Loucy (cell line): ENCODE measurements at regions not wholly inside any gene's neighbourhood (a gene's known extent, or its start where the extent isn't known, plus 50 kb on each side); places are given as distances from the start of the nearest gene placed in this dataset.

ENCODE experiments used
- CTCF ChIP-seq: fragments of 200-600 bp; sonication (generic); conservative IDR thresholded peaks from 2 replicates; pipeline ENCODE4 v1.5.1; 2014; ENCODE audit warnings: mild to moderate bottlenecking, antibody characterized with exemption, low read length
- EZH2phosphoT487 ChIP-seq: fragments of 200-600 bp; IDR thresholded peaks from 2 replicates; pipeline ENCODE4 v1.6.1; 2018; ENCODE audit warnings: antibody characterized with exemption, mild to moderate bottlenecking, moderate library complexity, borderline replicate concordance

- TF ChIP-seq CTCF (no peak), EZH2phosphoT487 (no peak)
Measured at GRCh38 chr12:65761301-65761700, 63.0 kb upstream of the HMGA2 start.
